ENCODE measurements at regions not wholly inside any gene's neighbourhood (a gene's known extent, or its start where the extent isn't known, plus 50 kb on each side); places are given as distances from the start of the nearest gene placed in this dataset.

DNA sequence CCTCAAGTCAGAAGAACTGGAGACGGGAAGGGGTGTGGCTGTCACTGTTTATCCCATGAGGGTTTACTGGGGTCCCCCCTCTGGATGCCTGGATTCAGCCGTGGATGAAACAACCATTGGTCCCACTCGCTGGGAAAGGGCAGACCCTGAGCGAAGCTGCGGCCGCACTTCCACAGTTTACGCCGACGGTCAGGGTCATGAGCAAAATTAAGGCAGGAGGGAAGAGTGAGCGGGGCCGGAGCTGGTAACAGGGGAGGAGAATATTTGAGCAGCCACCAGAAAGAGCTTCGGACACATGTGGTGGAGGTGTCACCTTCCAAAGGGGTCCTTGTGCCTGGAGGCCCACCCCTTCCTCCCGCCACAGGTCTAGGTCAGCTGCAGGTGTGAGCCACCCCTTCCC is 344.9 kb downstream of the BRD1 start:
- no peak for DNase-seq (ENCODE audit: low spot score)

GRCh38 chr22:49481659-49482399 is 345.8 kb downstream of the BRD1 start:
- no peak for DNase-seq (ENCODE audit: low spot score)

DNA sequence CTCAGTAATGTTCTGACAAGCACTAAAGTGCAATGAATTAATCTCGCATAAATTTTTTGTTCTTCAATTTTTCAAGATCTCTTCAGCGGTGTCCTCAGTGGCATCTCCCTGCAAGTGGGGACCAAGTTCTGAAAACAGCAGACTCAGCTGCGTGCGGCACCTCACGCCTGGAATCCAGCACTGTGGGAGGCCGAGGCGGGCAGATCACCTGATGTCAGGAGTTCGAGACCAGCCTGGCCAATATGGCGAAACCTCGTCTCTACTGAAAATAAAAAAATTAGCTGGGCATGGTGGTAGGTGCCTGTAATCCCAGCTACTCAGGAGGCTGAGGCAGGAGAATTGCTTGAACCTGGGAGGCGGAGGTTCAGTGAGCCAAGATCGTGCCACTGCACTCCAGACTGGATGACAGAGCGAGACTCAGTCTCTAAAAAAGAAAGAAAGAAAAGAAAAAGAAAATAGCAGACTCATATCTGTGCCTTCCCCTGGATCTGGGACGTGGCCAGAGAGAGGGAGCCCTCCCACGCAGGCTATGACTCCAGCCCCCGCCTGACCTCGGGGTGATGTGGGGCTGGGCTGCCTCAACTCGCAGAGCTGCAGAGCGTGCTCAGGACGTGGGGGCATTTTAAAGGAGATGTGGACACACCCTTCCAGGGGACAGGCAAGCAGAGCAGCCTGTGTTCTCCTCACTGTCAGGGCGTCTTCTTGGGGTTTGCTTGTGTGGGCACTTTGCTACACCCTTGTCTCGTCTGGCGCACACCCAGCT is 346.6 kb downstream of the BRD1 start:
- no peak for DNase-seq (ENCODE audit: low spot score)

GRCh38 chr22:49480331-49480730 is 347.3 kb downstream of the BRD1 start:
- no peak for DNase-seq (ENCODE audit: low spot score)

GRCh38 chr22:49479566-49479965 is 348.1 kb downstream of the BRD1 start:
- no peak for DNase-seq (ENCODE audit: low spot score)

DNA sequence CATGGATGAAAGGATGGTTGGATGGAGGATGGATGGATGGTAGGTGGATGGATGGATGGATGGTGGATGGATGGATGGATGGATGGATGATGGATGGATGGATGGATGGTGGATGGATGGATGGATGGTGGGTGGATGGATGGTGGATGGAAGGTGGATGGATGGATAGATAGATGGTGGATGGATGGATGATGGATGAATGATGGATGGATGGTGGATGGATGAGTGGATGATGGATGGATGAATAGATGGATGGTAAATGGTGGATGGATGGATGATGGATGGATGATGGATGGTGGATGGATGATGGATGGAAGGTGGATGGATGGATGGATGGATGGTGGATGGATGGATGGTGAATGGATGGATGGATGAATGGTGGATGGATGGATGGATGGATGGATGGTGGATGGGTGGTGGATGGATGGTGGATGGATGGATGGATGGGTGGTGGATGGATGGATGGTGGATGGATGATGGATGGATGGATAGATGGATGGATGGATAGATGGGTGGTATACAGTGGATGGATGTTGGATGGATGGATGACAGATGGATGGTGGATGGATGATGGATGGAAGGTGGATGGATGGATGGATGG is 350.8 kb downstream of the BRD1 start:
- DNase-seq (ENCODE audit: low spot score): no peak

DNA sequence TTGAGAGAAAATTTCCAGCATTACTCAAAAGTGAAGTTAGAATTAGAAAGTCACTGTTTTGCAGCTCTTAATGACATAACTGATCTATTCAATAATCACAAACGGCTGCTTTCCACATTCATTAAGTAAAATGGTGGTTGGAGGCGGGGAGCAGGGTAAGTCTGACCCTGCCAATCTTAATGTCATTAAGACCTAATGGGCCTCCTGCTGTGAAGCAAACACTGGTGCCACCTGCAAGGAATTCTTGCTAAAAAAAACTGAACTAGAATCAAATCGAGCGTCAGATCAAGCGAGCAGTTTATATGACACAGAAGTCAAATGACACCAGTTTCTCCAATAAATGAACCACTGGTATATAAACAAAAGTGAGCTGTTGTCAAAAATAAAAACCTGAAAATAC is 351.5 kb downstream of the BRD1 start:
- DNase-seq (ENCODE audit: low spot score): no peak

- DNase-seq (ENCODE audit: low spot score): no peak
Observed at GRCh38 chr22:49475253-49475652, 352.4 kb downstream of the BRD1 start.

DNA sequence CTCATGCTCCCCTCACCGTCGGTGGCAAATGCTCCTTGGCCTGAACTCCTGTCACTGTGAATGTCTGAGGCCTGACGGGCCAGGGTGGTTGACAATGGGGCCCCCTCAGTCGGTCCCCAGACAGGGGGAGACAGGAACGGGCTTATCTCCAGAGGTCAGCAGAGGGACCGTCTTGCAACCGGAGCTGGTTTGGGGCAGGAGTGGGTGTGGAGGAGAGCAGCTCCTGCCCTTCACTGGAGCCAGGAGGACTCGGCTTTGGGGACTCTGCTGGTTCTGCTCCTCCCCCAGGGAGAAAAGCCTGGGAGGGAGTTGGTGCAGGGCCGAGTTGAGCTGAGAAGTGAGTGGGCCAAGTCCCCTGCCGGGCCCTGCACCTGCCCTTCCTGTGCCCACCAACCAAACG is 354.4 kb downstream of the BRD1 start:
- DNase-seq (ENCODE audit: low spot score): no peak

DNA sequence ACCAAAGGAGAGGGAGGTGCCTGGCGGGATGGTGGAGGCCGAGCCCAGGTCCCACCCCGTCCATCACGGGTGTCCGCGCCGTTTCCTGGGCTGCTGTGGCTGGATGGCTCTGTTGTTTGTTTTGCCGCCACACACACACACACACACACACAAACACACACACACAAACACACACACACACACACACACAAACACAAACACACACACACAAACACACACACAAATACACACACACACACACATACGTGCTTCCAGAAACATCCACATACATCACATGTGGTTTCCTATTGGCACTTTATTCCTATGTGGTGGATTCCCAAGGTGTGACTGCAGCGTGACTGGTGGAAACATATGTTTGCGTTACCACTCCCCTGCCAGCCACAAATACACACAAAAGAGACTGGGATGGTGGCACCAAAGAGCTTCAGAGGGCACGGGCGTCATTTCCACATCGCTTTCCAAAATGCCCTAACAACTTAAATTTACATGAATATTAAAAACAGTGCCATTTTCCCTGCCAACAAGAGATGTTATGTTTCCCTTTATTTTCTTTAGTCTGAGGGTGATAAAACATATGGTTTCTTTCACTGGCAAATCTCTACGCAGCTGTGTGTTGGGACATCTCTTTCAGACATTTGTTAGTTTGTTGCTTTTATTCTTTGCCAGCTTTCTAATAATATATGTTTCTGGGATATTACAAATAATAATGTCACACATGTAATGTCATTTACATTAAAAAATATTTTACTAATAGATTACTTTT is 356.8 kb downstream of the BRD1 start:
- no peak for DNase-seq (ENCODE audit: low spot score)

- DNase-seq (ENCODE audit: low spot score): no peak
Observed at GRCh38 chr22:49469896-49470740, 357.6 kb downstream of the BRD1 start.

DNA sequence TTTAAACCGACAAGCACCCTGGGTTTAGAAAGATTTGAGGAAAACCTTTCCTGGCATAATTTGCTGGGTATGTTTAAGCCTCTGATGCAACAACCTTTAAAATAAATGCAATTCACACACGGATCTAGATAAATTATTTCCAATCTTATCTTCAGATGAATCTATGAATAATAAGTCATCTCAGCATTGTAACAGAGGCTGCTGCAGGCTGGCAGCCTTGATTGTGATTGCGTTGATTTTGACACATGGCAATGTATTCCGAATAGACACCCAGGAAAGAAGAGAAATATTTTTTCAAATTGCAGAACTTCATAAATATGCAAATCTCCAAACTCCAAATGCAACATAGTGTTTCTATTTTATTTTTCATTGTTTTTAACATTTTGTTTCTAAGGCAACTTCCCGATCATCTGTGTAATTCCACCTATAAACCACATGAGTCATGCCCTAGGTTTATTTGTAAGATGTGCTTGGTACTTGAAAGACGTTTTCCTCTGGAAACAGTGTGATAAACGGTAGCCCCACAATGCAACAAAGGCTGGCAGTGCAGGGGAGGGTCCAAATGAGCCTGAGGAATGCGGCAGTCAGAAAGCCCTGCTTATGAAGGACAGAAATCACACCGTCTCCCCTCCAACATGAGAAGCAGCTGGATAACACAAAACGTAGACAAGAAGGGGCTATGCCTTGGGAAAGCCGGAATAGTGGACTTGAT is 359.0 kb downstream of the BRD1 start:
- DNase-seq (ENCODE audit: low spot score): no peak

- DNase-seq (ENCODE audit: low spot score): no peak
Observed at GRCh38 chr22:49466878-49467595, 360.6 kb downstream of the BRD1 start.

DNA sequence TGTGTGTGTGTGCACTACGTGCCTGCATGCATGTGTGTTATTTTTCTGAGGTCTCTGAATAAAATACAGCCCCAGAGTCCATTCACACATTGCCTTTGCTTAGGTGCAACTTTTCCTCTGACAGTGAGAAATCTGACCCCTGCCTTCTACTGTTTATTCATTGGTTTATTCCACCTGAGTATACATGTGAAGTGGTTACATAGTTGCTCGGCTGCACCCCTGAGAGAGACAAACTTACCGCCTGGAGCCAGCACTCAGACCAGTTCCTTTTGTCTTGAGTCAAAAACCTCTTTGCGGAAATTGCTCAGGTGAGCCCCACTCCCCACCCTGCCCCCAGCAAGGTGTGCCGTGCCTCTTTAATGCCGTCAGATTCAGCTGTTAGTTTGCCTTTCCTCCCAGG is 363.6 kb downstream of the BRD1 start:
- DNase-seq (ENCODE audit: low spot score): no peak

- DNase-seq (ENCODE audit: low spot score): no peak
Observed at GRCh38 chr22:49462795-49463194, 364.9 kb downstream of the BRD1 start.

DNA sequence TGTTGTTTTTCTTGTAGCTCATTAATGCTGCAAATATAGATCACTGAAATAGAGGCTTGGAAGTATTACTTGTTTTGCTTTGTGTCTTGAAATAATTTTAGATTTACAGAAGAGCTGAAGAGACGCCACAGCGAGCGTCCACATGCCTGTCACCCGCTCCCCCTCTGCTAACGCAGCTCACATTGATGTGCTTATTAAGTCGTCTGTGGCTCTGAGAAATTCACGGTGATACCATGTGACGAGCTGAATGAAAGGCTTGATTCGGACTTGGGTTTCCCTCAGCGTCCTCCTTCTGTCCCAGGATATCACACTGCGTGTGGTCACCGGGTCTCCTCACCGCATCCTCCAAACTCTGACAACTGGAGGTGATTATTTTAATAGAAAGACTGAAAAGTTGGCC is 365.4 kb downstream of the BRD1 start:
- no peak for DNase-seq (ENCODE audit: low spot score)

GRCh38 chr22:49461674-49462073 is 366.0 kb downstream of the BRD1 start:
- no peak for DNase-seq (ENCODE audit: low spot score)

- DNase-seq (ENCODE audit: low spot score): no peak
Observed at GRCh38 chr22:49460592-49461281, 366.9 kb downstream of the BRD1 start.

GRCh38 chr22:49460091-49460490 is 367.6 kb downstream of the BRD1 start:
- DNase-seq (ENCODE audit: low spot score): no peak

DNA sequence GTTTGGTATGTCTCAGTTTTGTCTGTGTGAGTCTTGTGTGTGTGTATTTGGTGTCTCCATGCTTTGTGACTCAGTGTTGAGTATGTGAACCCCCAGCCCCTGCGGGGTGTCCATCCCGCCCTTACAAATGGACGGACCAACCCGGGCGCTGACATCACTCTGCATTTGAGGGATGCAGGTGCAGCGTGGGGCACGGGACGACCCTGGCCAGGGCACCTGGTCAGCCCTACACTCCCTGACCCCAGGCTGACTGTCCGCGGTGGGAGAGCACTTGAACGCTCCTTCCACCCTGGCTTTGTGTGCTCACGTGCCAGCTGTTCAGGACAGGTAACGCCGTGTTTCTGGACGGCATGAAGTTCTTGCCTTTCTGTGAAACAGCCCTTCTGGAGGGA is 369.0 kb downstream of the BRD1 start:
- DNase-seq (ENCODE audit: low spot score): no peak
